Gastroesophageal sphincter (tissue), 3 donors: ENCODE measurements at regions not wholly inside any gene's neighbourhood (a gene's known extent, or its start where the extent isn't known, plus 50 kb on each side); places are given as distances from the start of the nearest gene placed in this dataset.

ENCODE experiments used
- EP300 ChIP-seq: sonication (generic); formaldehyde crosslinking; IDR thresholded peaks from one replicate; pipeline ENCODE4 v1.6.1; 2017; ENCODE audit warnings: antibody characterized with exemption, mild to moderate bottlenecking
- POLR2A ChIP-seq, 2 donors: fragments of 450-650 bp; IDR thresholded peaks; one replicate each; pipeline ENCODE4 v1.6.1; 2017; ENCODE audit warnings: antibody characterized with exemption in 2 of 2, mild to moderate bottlenecking in 2 of 2, moderate library complexity in 1 of 2
- POLR2AphosphoS5 ChIP-seq: sonication (generic); formaldehyde crosslinking; IDR thresholded peaks from one replicate; pipeline ENCODE4 v1.6.1; 2017; ENCODE audit warnings: antibody characterized with exemption
- TF ChIP-seq, protein P1 (sequence below), 4 experiments: fragments of 200-600 bp in 2 of 4; fragments of 450-650 bp in 2 of 4; sonication (generic) in 1 of 4; IDR thresholded peaks; one replicate each; pipeline ENCODE4 v1.5.1; 2017 to 2019; ENCODE audit warnings: antibody characterized with exemption in 4 of 4, mild to moderate bottlenecking in 2 of 4, moderate library complexity in 2 of 4

DNA sequence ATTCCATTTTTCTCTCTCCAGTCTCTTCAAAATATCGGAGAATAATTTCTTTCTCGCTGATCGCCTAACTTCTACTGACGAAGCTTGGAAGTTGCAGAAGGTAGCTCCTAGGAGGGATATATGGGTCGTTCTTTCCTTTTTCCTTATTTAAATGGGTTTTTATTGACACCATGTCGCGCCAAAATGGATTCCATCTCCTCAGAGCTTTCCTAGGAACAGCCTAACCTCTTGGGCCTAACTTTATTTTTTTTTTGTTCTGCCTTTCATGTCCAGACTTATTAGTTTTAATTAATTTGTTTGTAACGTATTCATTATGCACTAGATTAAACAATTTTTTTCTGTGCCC lies 92.0 kb upstream of the XIST start:
- TF ChIP-seq EP300 (no peak), POLR2AphosphoS5 (no peak), POLR2A (IDR thresholded peaks at IDR 0.05) (no peak)
- TF ChIP-seq, protein P1, sequence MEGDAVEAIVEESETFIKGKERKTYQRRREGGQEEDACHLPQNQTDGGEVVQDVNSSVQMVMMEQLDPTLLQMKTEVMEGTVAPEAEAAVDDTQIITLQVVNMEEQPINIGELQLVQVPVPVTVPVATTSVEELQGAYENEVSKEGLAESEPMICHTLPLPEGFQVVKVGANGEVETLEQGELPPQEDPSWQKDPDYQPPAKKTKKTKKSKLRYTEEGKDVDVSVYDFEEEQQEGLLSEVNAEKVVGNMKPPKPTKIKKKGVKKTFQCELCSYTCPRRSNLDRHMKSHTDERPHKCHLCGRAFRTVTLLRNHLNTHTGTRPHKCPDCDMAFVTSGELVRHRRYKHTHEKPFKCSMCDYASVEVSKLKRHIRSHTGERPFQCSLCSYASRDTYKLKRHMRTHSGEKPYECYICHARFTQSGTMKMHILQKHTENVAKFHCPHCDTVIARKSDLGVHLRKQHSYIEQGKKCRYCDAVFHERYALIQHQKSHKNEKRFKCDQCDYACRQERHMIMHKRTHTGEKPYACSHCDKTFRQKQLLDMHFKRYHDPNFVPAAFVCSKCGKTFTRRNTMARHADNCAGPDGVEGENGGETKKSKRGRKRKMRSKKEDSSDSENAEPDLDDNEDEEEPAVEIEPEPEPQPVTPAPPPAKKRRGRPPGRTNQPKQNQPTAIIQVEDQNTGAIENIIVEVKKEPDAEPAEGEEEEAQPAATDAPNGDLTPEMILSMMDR (IDR thresholded peaks at IDR 0.05), result no peak
